H1 (cell line): ENCODE measurements at regions not wholly inside any gene's neighbourhood (a gene's known extent, or its start where the extent isn't known, plus 50 kb on each side); places are given as distances from the start of the nearest gene placed in this dataset.

Source experiments
- CTCF ChIA-PET: fragments of 300-600 bp; sonication (Branson Sonifier 250); formaldehyde crosslinking; loops from one replicate; lab custom pipeline; 2021; ENCODE audit not compliant: partially characterized antibody; lab: Charles Lee
- POLR2A ChIA-PET: fragments of 300-600 bp; sonication (Branson Sonifier 250); formaldehyde crosslinking; loops from one replicate; lab custom pipeline; 2021; ENCODE audit warnings: inconsistent platforms; ENCODE audit not compliant: partially characterized antibody; lab: Charles Lee
- DNase-seq, 2 experiments: peaks; one replicate each; pipeline versions ENCODE4 v3.0.0 to v3.0.0-alpha.2; 2010 to 2022; ENCODE audit warnings: low spot score in 2 of 2, low read depth in 1 of 2, mixed read lengths in 1 of 2
- FAIRE-seq: peaks from 2 replicates; lab custom pipeline; 2011; peaks lifted over from hg19 to GRCh38; lab: Jason Lieb, UNC
- H2AFZ ChIP-seq: 2 replicates; pipeline ENCODE4 v1.8.1; 2012; ENCODE audit warnings: low read length, inconsistent platforms
- H2AK5ac ChIP-seq: 2 replicates; pipeline ENCODE4 v1.6.1; 2013; ENCODE audit warnings: low read depth, low read length
- H2BK120ac ChIP-seq: replicated peaks from 2 replicates; pipeline ENCODE3; 2013; ENCODE audit warnings: low read depth, low read length, inconsistent platforms
- H2BK12ac ChIP-seq: 2 replicates; pipeline ENCODE4 v1.6.1; 2013; ENCODE audit warnings: low read depth, low read length
- H2BK15ac ChIP-seq: 2 replicates; pipeline ENCODE4 v1.6.1; 2013; ENCODE audit warnings: low read length
- H2BK20ac ChIP-seq: 2 replicates; pipeline ENCODE4 v1.6.1; 2013; ENCODE audit warnings: low read length
- H2BK5ac ChIP-seq: 2 replicates; pipeline ENCODE4 v1.6.1; 2013; ENCODE audit warnings: low read depth, low read length
- H3K14ac ChIP-seq: 2 replicates; pipeline ENCODE4 v1.6.1; 2013; ENCODE audit warnings: inconsistent platforms; ENCODE audit not compliant: insufficient read length
- H3K18ac ChIP-seq: 2 replicates; pipeline ENCODE4 v1.6.1; 2013; ENCODE audit warnings: low read length; ENCODE audit errors: extremely low read depth
- H3K23ac ChIP-seq: 2 replicates; pipeline ENCODE4 v1.6.1; 2013; ENCODE audit warnings: inconsistent platforms; ENCODE audit not compliant: insufficient read length
- H3K23me2 ChIP-seq: 2 replicates; pipeline ENCODE4 v1.6.1; 2013; ENCODE audit warnings: low read depth, low read length
- H3K27ac ChIP-seq: 2 replicates; pipeline ENCODE4 v1.6.1; 2011; ENCODE audit warnings: low read depth, low read length, inconsistent platforms
- H3K27me3 ChIP-seq, 4 experiments: replicated peaks in 1 of 4; 1 replicate in 1 of 4; 2 replicates in 3 of 4; pipeline versions ENCODE4 v1.6.1 to v1.8.1; 2011 to 2013; ENCODE audit warnings: low read length in 3 of 4, mild to moderate bottlenecking in 3 of 4, inconsistent platforms in 2 of 4, mixed read lengths in 2 of 4, moderate library complexity in 1 of 4; ENCODE audit not compliant: control insufficient read depth in 3 of 4, insufficient read depth in 3 of 4; ENCODE audit errors: extremely low read depth in 1 of 4
- H3K36me3 ChIP-seq, 4 experiments: 2 replicates each; pipeline versions ENCODE4 v1.6.1 to v1.8.1; 2011 to 2013; ENCODE audit warnings: mild to moderate bottlenecking in 4 of 4, low read length in 3 of 4, moderate library complexity in 2 of 4, control low read depth in 1 of 4, inconsistent platforms in 1 of 4; ENCODE audit not compliant: insufficient read depth in 4 of 4, control insufficient read depth in 2 of 4
- H3K4ac ChIP-seq: replicated peaks from 2 replicates; pipeline ENCODE3; 2013; ENCODE audit warnings: low read length, low read depth, mixed read lengths, inconsistent platforms; ENCODE audit not compliant: insufficient read length
- H3K4me1 ChIP-seq, 4 experiments: replicated peaks in 1 of 4; 1 replicate in 1 of 4; 2 replicates in 3 of 4; pipeline versions ENCODE4 v1.6.1 to v1.8.1; 2011 to 2013; ENCODE audit warnings: low read length in 3 of 4, inconsistent platforms in 2 of 4, mixed read lengths in 1 of 4; ENCODE audit not compliant: insufficient read depth in 4 of 4, control insufficient read depth in 3 of 4
- H3K4me2 ChIP-seq, 2 experiments: 2 replicates each; pipeline versions ENCODE4 v1.6.1 to v1.8.1; 2011 to 2013; ENCODE audit warnings: low read depth in 2 of 2, low read length in 2 of 2, control low read depth in 1 of 2, inconsistent platforms in 1 of 2, mild to moderate bottlenecking in 1 of 2; ENCODE audit not compliant: insufficient read depth in 1 of 2
- H3K4me3 ChIP-seq, 4 experiments: fragments of 200-600, 300-600 bp in 1 of 4; sonication (generic), shearing (Covaris generic), sonication (Bioruptor Twin) in 1 of 4; 2 replicates each; pipeline versions ENCODE4 v1.5.1 to v1.8.1; 2011 to 2016; ENCODE audit warnings: low read length in 4 of 4, low read depth in 3 of 4, control low read depth in 2 of 4, inconsistent platforms in 2 of 4, mild to moderate bottlenecking in 2 of 4, mixed read lengths in 1 of 4, moderate library complexity in 1 of 4; ENCODE audit not compliant: insufficient read depth in 2 of 4; ENCODE audit errors: extremely low read depth in 1 of 4
- H3K56ac ChIP-seq: replicated peaks from 2 replicates; pipeline ENCODE3; 2013; ENCODE audit warnings: low read depth, mild to moderate bottlenecking, mixed read lengths, low read length, inconsistent platforms; ENCODE audit not compliant: insufficient read length
- H3K79me1 ChIP-seq: 2 replicates; pipeline ENCODE4 v1.6.1; 2013; ENCODE audit warnings: low read depth, low read length, control low read depth
- H3K79me2 ChIP-seq, 2 experiments: 2 replicates each; pipeline versions ENCODE4 v1.6.1 to v1.8.1; 2012 to 2013; ENCODE audit warnings: low read length in 2 of 2, mild to moderate bottlenecking in 2 of 2, inconsistent platforms in 1 of 2; ENCODE audit not compliant: insufficient read depth in 2 of 2, control insufficient read depth in 1 of 2
- H3K9ac ChIP-seq, 4 experiments: replicated peaks in 1 of 4; 1 replicate in 1 of 4; 2 replicates in 3 of 4; pipeline versions ENCODE4 v1.6.1 to v1.8.1; 2011 to 2013; ENCODE audit warnings: low read depth in 3 of 4, low read length in 3 of 4, control low read depth in 2 of 4, mild to moderate bottlenecking in 2 of 4, moderate library complexity in 2 of 4, inconsistent platforms in 1 of 4; ENCODE audit errors: extremely low read depth in 1 of 4
- H3K9me3 ChIP-seq, 2 experiments: 2 replicates each; pipeline versions ENCODE4 v1.6.1 to v1.8.1; 2012 to 2013; ENCODE audit warnings: mild to moderate bottlenecking in 2 of 2, moderate library complexity in 2 of 2, control low read depth in 1 of 2, inconsistent platforms in 1 of 2, low read depth in 1 of 2, low read length in 1 of 2, mixed read lengths in 1 of 2; ENCODE audit not compliant: insufficient read depth in 2 of 2
- H4K20me1 ChIP-seq, 2 experiments: replicated peaks in 1 of 2; 2 replicates each; pipeline versions ENCODE3 to v1.8.1; 2011 to 2013; ENCODE audit warnings: inconsistent platforms in 2 of 2, low read length in 2 of 2, mild to moderate bottlenecking in 1 of 2; ENCODE audit not compliant: insufficient read depth in 2 of 2, control insufficient read depth in 1 of 2
- H4K5ac ChIP-seq: 2 replicates; pipeline ENCODE4 v1.6.1; 2013; ENCODE audit warnings: low read length, low read depth, mixed read lengths, inconsistent platforms; ENCODE audit not compliant: insufficient read length
- H4K8ac ChIP-seq: 2 replicates; pipeline ENCODE4 v1.8.0; 2013; ENCODE audit warnings: mild to moderate bottlenecking, moderate library complexity, low read length, inconsistent platforms; ENCODE audit not compliant: insufficient read depth; ENCODE audit errors: extremely low read depth
- H4K91ac ChIP-seq: replicated peaks from 2 replicates; pipeline ENCODE3; 2013; ENCODE audit warnings: low read length, mixed read lengths, inconsistent platforms; ENCODE audit not compliant: insufficient read length
- EZH2 ChIP-seq: fragments of 200-600 bp; sonication (generic); IDR thresholded peaks from 2 replicates; pipeline ENCODE4 v1.7.1; 2012; ENCODE audit warnings: low read depth, mild to moderate bottlenecking, moderate library complexity, low read length, inconsistent platforms; ENCODE audit not compliant: severe bottlenecking
- KDM4A ChIP-seq: IDR thresholded peaks from one replicate; pipeline ENCODE4 v1.7.1; 2012; ENCODE audit warnings: low read depth, mild to moderate bottlenecking, moderate library complexity, low read length, inconsistent platforms; ENCODE audit not compliant: severe bottlenecking
- KDM5A ChIP-seq: fragments of 200-600 bp; IDR thresholded peaks from 2 replicates; pipeline ENCODE4 v1.7.1; 2012; ENCODE audit warnings: mild to moderate bottlenecking, low read length, inconsistent platforms, mixed read lengths
- NRF1 ChIP-seq: IDR thresholded peaks from 2 replicates; pipeline ENCODE4 v1.6.1; 2011; ENCODE audit warnings: mild to moderate bottlenecking, low read depth, low read length, improper control_type of control experiment
- RAD21 ChIP-seq, 2 experiments: IDR thresholded peaks in 1 of 2; conservative IDR thresholded peaks in 1 of 2; 2 replicates each; pipeline ENCODE4 v1.6.1; 2011; ENCODE audit warnings: low read depth in 2 of 2, low read length in 2 of 2, improper control_type of control experiment in 1 of 2, inconsistent platforms in 1 of 2, mild to moderate bottlenecking in 1 of 2, moderate library complexity in 1 of 2
- YY1 ChIP-seq: IDR thresholded peaks from 2 replicates; pipeline ENCODE4 v1.6.1; 2011; ENCODE audit warnings: low read depth, mild to moderate bottlenecking, low read length
- WGBS, 2 experiments: shearing (Covaris generic) in 1 of 2; methylation state at CpG; one replicate each; pipeline versions ENCODE4 v1.1.6 to v1.1.7; 2013 to 2015; ENCODE audit warnings: low lambda C conversion rate in 2 of 2, mixed read lengths in 2 of 2, inconsistent platforms in 1 of 2, low coverage in 1 of 2, missing lambda C conversion rate in 1 of 2; ENCODE audit not compliant: insufficient replicate concordance in 2 of 2, insufficient coverage in 1 of 2, insufficient read length in 1 of 2; ENCODE audit errors: extremely low coverage in 1 of 2, missing lambda C conversion rate in 1 of 2; 5-methylcytosine and 5-hydroxymethylcytosine counted together
- TF ChIP-seq, protein P1 (sequence below): IDR thresholded peaks from 2 replicates; pipeline ENCODE4 v1.6.1; 2011; ENCODE audit warnings: low read depth, mild to moderate bottlenecking, low read length; ENCODE audit not compliant: insufficient read depth

DNA sequence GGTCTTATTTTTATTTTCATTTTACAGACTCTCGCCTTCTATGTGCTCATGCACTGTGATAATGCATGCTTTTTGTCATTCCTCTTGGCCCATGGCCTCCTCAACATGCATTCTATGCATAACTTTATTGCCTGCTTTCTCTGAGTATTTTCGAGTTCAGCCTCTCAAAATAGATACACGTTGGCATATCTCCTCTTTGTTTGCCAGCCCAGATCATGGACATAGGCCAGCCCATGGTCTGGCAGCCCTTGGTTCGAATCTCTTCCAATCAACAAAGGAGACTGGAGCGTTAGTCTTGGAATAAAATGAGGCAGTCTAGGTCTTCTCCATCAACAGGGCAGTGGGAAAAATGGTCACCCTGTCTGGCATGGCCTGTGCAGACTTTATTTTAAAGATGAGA is 279.5 kb upstream of the ADAMTS16 start:
- no peak overlapping the region for H2BK15ac ChIP-seq
- H3K23me2 ChIP-seq, result no peaks in the 10 kb centered on the region
- H4K20me1 ChIP-seq, result no peaks in the 10 kb centered on the region
- H2BK12ac ChIP-seq, result no peak overlapping the region
- H3K9ac ChIP-seq, result no peak overlapping the region
- H3K14ac ChIP-seq, result no peak overlapping the region
- H3K4me3 ChIP-seq, result no peak overlapping the region
- no peak overlapping the region for H4K91ac ChIP-seq
- H4K8ac ChIP-seq, result no peak overlapping the region
- TF ChIP-seq EZH2 (no peak), KDM5A (no peak), KDM4A (no peak), YY1 (no peak), RAD21 (IDR thresholded peaks at IDR 0.05 in 1 of 2, conservative IDR thresholded peaks at IDR 0.05 in 1 of 2; ENCODE audit: low read depth in 2 of 2, low read length in 2 of 2) (no peak), NRF1 (no peak)
- TF ChIP-seq, protein P1, sequence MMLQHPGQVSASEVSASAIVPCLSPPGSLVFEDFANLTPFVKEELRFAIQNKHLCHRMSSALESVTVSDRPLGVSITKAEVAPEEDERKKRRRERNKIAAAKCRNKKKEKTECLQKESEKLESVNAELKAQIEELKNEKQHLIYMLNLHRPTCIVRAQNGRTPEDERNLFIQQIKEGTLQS, result no peak
- CTCF ChIA-PET, result no interaction called here
- DNase-seq (no peak), FAIRE-seq (no peak)
- H3K4me2 ChIP-seq, result no peak overlapping the region
- no peak overlapping the region for H2AK5ac ChIP-seq
- no peak overlapping the region for H3K23ac ChIP-seq
- H3K27me3 ChIP-seq, result no peaks in the 10 kb centered on the region
- H3K9me3 ChIP-seq, result no peaks in the 10 kb centered on the region
- H3K56ac ChIP-seq, result no peak overlapping the region
- H3K79me2 ChIP-seq, result no peaks in the 10 kb centered on the region
- 92% methylated on average over 5 of the region's 5 CpGs; no CpG with 5 or more reads in 1 of the 2 experiments for WGBS, 2 experiments
- H3K18ac ChIP-seq, result no peak overlapping the region
- no peak overlapping the region for H2AFZ ChIP-seq
- no peak overlapping the region for H3K27ac ChIP-seq
- peaks cover 0 to under 1% (median 0%) of the 10 kb centered on the region in 4 experiments; a peak in 2 of 7 replicates for H3K4me1 ChIP-seq
- no peak overlapping the region for H2BK20ac ChIP-seq
- no peak overlapping the region for H2BK5ac ChIP-seq
- H3K4ac ChIP-seq, result no peak overlapping the region
- no peaks in the 10 kb centered on the region for H3K79me1 ChIP-seq
- POLR2A ChIA-PET, result no interaction called here
- no peak overlapping the region for H4K5ac ChIP-seq
- no peak overlapping the region for H2BK120ac ChIP-seq
- H3K36me3 ChIP-seq, result no peaks in the 10 kb centered on the region; a peak in 1 of 8 replicates
